GM12878 (cell line): ENCODE measurements at regions not wholly inside any gene's neighbourhood (a gene's known extent, or its start where the extent isn't known, plus 50 kb on each side); places are given as distances from the start of the nearest gene placed in this dataset.

Source experiments
- ATAC-seq: fragments of 200-7000 bp; cut with Tn5 transposase; 3 replicates; pipeline ENCODE4 v1.9.1; 2020; ENCODE audit warnings: mild to moderate bottlenecking, moderate library complexity
- BruUV-seq: library from RNA; stranded (reverse); fragments of 400-500 nt; replicated peaks from 2 replicates; lab custom pipeline; 2021; lab: Mats Ljungman, UMichigan
- CTCF ChIA-PET: fragments of 300-600 bp; sonication (Branson Sonifier 250); formaldehyde crosslinking; extraction: SDS; loops from one replicate; lab custom pipeline; 2021; ENCODE audit warnings: inconsistent platforms; lab: Yijun Ruan, JAX
- POLR2A ChIA-PET: fragments of 350-600 bp; formaldehyde crosslinking; extraction: SDS; loops from one replicate; lab custom pipeline; 2021; ENCODE audit warnings: inconsistent platforms; lab: Charles Lee
- RAD21 ChIA-PET: fragments of 300-600 bp; sonication (Branson Sonifier 250); formaldehyde crosslinking; loops from one replicate; lab custom pipeline; 2023; ENCODE audit warnings: antibody characterized with exemption; ENCODE audit not compliant: unreplicated experiment; lab: Charles Lee
- SMC1A ChIA-PET: fragments of 300-600 bp; sonication (Branson Sonifier 250); formaldehyde crosslinking; loops from one replicate; lab custom pipeline; 2023; ENCODE audit not compliant: unreplicated experiment, uncharacterized antibody; lab: Charles Lee
- DNase-seq: peaks from one replicate; pipeline ENCODE4 v3.0.0-alpha.2; 2011; ENCODE audit warnings: low read depth, low spot score
- FAIRE-seq: peaks from 3 replicates; lab custom pipeline; 2011; peaks lifted over from hg19 to GRCh38; lab: Jason Lieb, UNC
- H2AFZ ChIP-seq: 2 replicates; pipeline ENCODE4 v1.6.0; 2011; ENCODE audit warnings: low read depth, low read length, control low read depth; ENCODE audit not compliant: control insufficient read depth
- H3K27ac ChIP-seq: 2 replicates; pipeline ENCODE4 v1.5.1; 2011; ENCODE audit warnings: control low read depth; ENCODE audit not compliant: control insufficient read depth, insufficient read depth
- H3K27me3 ChIP-seq, 2 experiments: replicated peaks in 1 of 2; 2 replicates each; pipeline versions ENCODE4 v1.6.0 to v1.6.1; 2011; ENCODE audit warnings: low read length in 1 of 2; ENCODE audit not compliant: control insufficient read depth in 2 of 2, insufficient read depth in 2 of 2
- H3K36me3 ChIP-seq, 2 experiments: 2 replicates each; pipeline ENCODE4 v1.5.1; 2011; ENCODE audit warnings: low read length in 1 of 2; ENCODE audit not compliant: control insufficient read depth in 2 of 2, insufficient read depth in 2 of 2
- H3K4me1 ChIP-seq: 2 replicates; pipeline ENCODE4 v1.6.1; 2011; ENCODE audit warnings: mild to moderate bottlenecking, low read length, moderate library complexity, mixed read lengths; ENCODE audit not compliant: control insufficient read depth, insufficient read depth
- H3K4me2 ChIP-seq: 2 replicates; pipeline ENCODE4 v1.6.0; 2011; ENCODE audit warnings: control low read depth; ENCODE audit not compliant: control insufficient read depth, insufficient read depth
- H3K4me3 ChIP-seq: fragments of 200-600 bp; sonication (generic); 2 replicates; pipeline ENCODE4 v1.5.1; 2016
- H3K79me2 ChIP-seq: 2 replicates; pipeline ENCODE4 v1.6.0; 2011; ENCODE audit warnings: low read length; ENCODE audit not compliant: control insufficient read depth, insufficient read depth
- H3K9ac ChIP-seq: 2 replicates; pipeline ENCODE4 v1.8.0; 2011; ENCODE audit warnings: low read length, control low read depth, mixed read lengths; ENCODE audit not compliant: control insufficient read depth, insufficient read depth
- H3K9me3 ChIP-seq: replicated peaks from 3 replicates; pipeline ENCODE4 v1.5.1; 2011; ENCODE audit warnings: mild to moderate bottlenecking, low read length; ENCODE audit not compliant: control insufficient read depth, insufficient read depth
- H4K20me1 ChIP-seq: 2 replicates; pipeline ENCODE4 v1.6.0; 2011; ENCODE audit not compliant: control insufficient read depth, insufficient read depth
- ATF7 ChIP-seq: fragments of 450-650 bp; IDR thresholded peaks from 2 replicates; pipeline ENCODE4 v1.6.1; 2016; ENCODE audit warnings: low read depth, mild to moderate bottlenecking
- BCL11A ChIP-seq: IDR thresholded peaks from 2 replicates; pipeline ENCODE4 v1.6.1; 2011; ENCODE audit warnings: low read depth, low read length
- CBFB ChIP-seq: IDR thresholded peaks from 2 replicates; pipeline ENCODE4 v1.6.1; 2016; ENCODE audit warnings: antibody characterized with exemption, low read depth
- CHD2 ChIP-seq: IDR thresholded peaks from 2 replicates; pipeline ENCODE4 v1.6.1; 2011; ENCODE audit warnings: low read depth, low read length, improper control_type of control experiment, borderline replicate concordance
- DPF2 ChIP-seq: fragments of 450-650 bp; IDR thresholded peaks from 2 replicates; pipeline ENCODE4 v1.6.1; 2017; ENCODE audit warnings: mild to moderate bottlenecking
- FOXK2 ChIP-seq: fragments of 450-650 bp; IDR thresholded peaks from 2 replicates; pipeline ENCODE4 v1.6.1; 2017; ENCODE audit warnings: mild to moderate bottlenecking, moderate library complexity
- HDAC2 ChIP-seq: fragments of 200-600 bp; sonication (generic); IDR thresholded peaks from 2 replicates; pipeline ENCODE4 v1.6.1; 2017
- NFXL1 ChIP-seq: fragments of 450-650 bp; IDR thresholded peaks from 2 replicates; pipeline ENCODE4 v1.6.1; 2017; ENCODE audit warnings: antibody characterized with exemption, mild to moderate bottlenecking, borderline replicate concordance
- NKRF ChIP-seq: fragments of 450-650 bp; conservative IDR thresholded peaks from 2 replicates; pipeline ENCODE4 v1.6.1; 2017; ENCODE audit warnings: mild to moderate bottlenecking, moderate library complexity
- NR2C1 ChIP-seq: fragments of 450-650 bp; IDR thresholded peaks from 2 replicates; pipeline ENCODE4 v1.6.1; 2017; ENCODE audit warnings: antibody characterized with exemption, mild to moderate bottlenecking, moderate library complexity
- NR2C2 ChIP-seq: IDR thresholded peaks from 2 replicates; pipeline ENCODE4 v1.6.1; 2011; ENCODE audit warnings: borderline replicate concordance, low read depth; ENCODE audit not compliant: control insufficient read depth, insufficient read length
- POLR2AphosphoS5 ChIP-seq: IDR thresholded peaks from 2 replicates; pipeline ENCODE4 v1.6.1; 2011; ENCODE audit warnings: mild to moderate bottlenecking, low read length, inconsistent platforms
- SIX5 ChIP-seq: IDR thresholded peaks from 2 replicates; pipeline ENCODE4 v1.6.1; 2011; ENCODE audit warnings: mild to moderate bottlenecking, low read depth, low read length, moderate library complexity; ENCODE audit not compliant: severe bottlenecking
- SMAD5 ChIP-seq: IDR thresholded peaks from 2 replicates; pipeline ENCODE4 v1.6.1; 2016; ENCODE audit warnings: antibody characterized with exemption, low read depth
- SREBF2 ChIP-seq: IDR thresholded peaks from 2 replicates; pipeline ENCODE4 v1.6.1; 2012; ENCODE audit warnings: mild to moderate bottlenecking, low read length
- STAT1 ChIP-seq: fragments of 450-650 bp; conservative IDR thresholded peaks from 2 replicates; pipeline ENCODE4 v1.6.1; 2014; ENCODE audit warnings: antibody characterized with exemption, mild to moderate bottlenecking
- SUZ12 ChIP-seq: fragments of 200-600 bp; sonication (generic); IDR thresholded peaks from one replicate; pipeline ENCODE4 v1.6.1; 2018; ENCODE audit warnings: antibody characterized with exemption, mild to moderate bottlenecking; ENCODE audit not compliant: unreplicated experiment
- TBL1XR1 ChIP-seq: IDR thresholded peaks from 2 replicates; pipeline ENCODE4 v1.6.1; 2012; ENCODE audit warnings: low read depth, low read length, improper control_type of control experiment
- TCF12 ChIP-seq: IDR thresholded peaks from 2 replicates; pipeline ENCODE4 v1.6.1; 2011; ENCODE audit warnings: low read depth, mild to moderate bottlenecking, low read length
- WGBS: methylation state at CpG from one replicate; pipeline ENCODE4 v1.1.6; 2016; ENCODE audit warnings: low lambda C conversion rate; ENCODE audit not compliant: insufficient replicate concordance, insufficient coverage; ENCODE audit errors: missing lambda C conversion rate; 5-methylcytosine and 5-hydroxymethylcytosine counted together
- in situ Hi-C: fragments of 300-500 bp; cut with MboI; formaldehyde crosslinking; loops from 9 replicates; pipeline ENCODE4 v1.14.3; 2018; ENCODE audit warnings: mixed read lengths
- intact Hi-C: fragments of 100-400 bp; cut with micrococcal nuclease; formaldehyde crosslinking; loops from one replicate; pipeline ENCODE4 v1.14.2; 2022; ENCODE audit not compliant: unreplicated experiment

- FAIRE-seq (no peak), DNase-seq (no peak), ATAC-seq (no peak)
- intact Hi-C loops (no loop called here), in situ Hi-C loops (no loop called here)
- Histone ChIP-seq H3K4me1 (no peaks in the 10 kb centered on the region), H4K20me1 (no peaks in the 10 kb centered on the region), H3K27ac (no peak overlapping the region), H2AFZ (no peak overlapping the region), H3K27me3 (no peaks in the 10 kb centered on the region), H3K9me3 (no peaks in the 10 kb centered on the region), H3K4me3 (no peak overlapping the region), H3K9ac (no peak overlapping the region), H3K79me2 (no peaks in the 10 kb centered on the region), H3K4me2 (no peak overlapping the region), H3K36me3 (no peaks in the 10 kb centered on the region)
- ChIA-PET RAD21 (no interaction called here), CTCF (no interaction called here), SMC1A (no interaction called here), POLR2A (no interaction called here)
- 29% methylated on average over 13 of the region's 13 CpGs for WGBS
- TF ChIP-seq BCL11A (no peak), CBFB (no peak), NFXL1 (no peak), SUZ12 (no peak), POLR2AphosphoS5 (no peak), SMAD5 (no peak), FOXK2 (no peak)
- BruUV-seq = no TSS peak
Measured at GRCh38 chr20:22529150-22530019, 55.0 kb downstream of the FOXA2 start.

GRCh38 chr20:22526512-22527012 is 57.8 kb downstream of the FOXA2 start:
- BruUV-seq = no TSS peak
- ChIA-PET POLR2A (no interaction called here), SMC1A (no interaction called here), RAD21 (no interaction called here), CTCF (no interaction called here)
- intact Hi-C loops (no loop called here), in situ Hi-C loops (no loop called here)
- DNase-seq = no peak
- no peak for ATAC-seq
- no peak overlapping the region for H3K9ac ChIP-seq
- H3K4me2 ChIP-seq = no peak overlapping the region
- H3K36me3 ChIP-seq = no peaks in the 10 kb centered on the region
- H3K4me1 ChIP-seq = no peaks in the 10 kb centered on the region
- WGBS = 0% methylated on average over 3 of the region's 3 CpGs
- no peaks in the 10 kb centered on the region for H3K79me2 ChIP-seq
- H3K27me3 ChIP-seq = no peaks in the 10 kb centered on the region
- no peak overlapping the region for H3K4me3 ChIP-seq
- H4K20me1 ChIP-seq = no peaks in the 10 kb centered on the region
- H3K27ac ChIP-seq = no peak overlapping the region
- no peaks in the 10 kb centered on the region for H3K9me3 ChIP-seq
- no peak overlapping the region for H2AFZ ChIP-seq
- FAIRE-seq = no peak
- no peak for TF ChIP-seq DPF2
- no peak for TF ChIP-seq TBL1XR1
- TF ChIP-seq BCL11A = no peak
- no peak for TF ChIP-seq NR2C2
- no peak for TF ChIP-seq STAT1
- no peak for TF ChIP-seq NKRF
- no peak for TF ChIP-seq SIX5
- no peak for TF ChIP-seq SREBF2
- TF ChIP-seq HDAC2 = no peak
- no peak for TF ChIP-seq NR2C1
- no peak for TF ChIP-seq ATF7
- no peak for TF ChIP-seq CHD2
- no peak for TF ChIP-seq TCF12
